ENCODE measurements at regions not wholly inside any gene's neighbourhood (a gene's known extent, or its start where the extent isn't known, plus 50 kb on each side); places are given as distances from the start of the nearest gene placed in this dataset.

- TF ChIP-seq CTCF (IDR thresholded peaks at IDR 0.05): no peak
- no peak for TF ChIP-seq POLR2AphosphoS5 (IDR thresholded peaks at IDR 0.05)
- TF ChIP-seq POLR2A (IDR thresholded peaks at IDR 0.05; ENCODE audit: low read depth): no peak
- TF ChIP-seq EP300 (IDR thresholded peaks at IDR 0.05): no peak
Observed at GRCh38 chr4:20391198-20391597, 139.5 kb downstream of the SLIT2 start.
